ENCODE measurements at regions not wholly inside any gene's neighbourhood (a gene's known extent, or its start where the extent isn't known, plus 50 kb on each side); places are given as distances from the start of the nearest gene placed in this dataset.

DNA sequence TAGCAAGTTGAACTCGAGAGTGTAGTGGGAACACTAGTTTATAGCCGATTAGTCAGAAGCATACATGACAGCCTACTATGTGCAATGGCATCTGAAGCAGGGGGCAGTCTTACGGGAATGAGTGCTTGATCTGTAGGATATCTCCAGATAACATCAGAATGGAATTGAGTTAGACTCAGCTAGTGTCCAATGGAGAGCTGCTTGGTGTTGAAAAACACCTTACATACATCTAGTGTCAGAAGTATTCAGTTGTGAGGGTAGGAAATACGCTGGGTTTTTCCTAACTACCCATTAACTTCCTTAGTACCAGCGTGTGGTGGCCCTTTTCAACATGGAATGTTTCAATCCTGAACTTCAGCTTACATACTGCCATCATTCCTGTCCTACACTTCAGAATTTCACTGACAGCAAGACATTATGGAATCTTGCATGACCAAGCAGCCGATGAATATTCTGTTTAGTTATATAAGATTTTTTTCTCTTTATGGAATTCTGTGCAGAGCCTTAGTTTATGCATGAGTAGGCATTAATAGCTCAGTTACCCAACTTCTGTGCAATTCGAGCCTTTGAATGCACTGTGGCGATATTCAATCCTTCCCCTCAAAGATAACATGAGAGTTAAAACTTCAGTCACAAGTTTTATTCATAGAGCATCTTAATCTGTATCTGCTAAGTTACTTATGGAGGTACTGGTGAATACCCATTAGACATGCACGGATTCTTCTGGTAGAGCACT, 218.6 kb upstream of the MOCS1 start:
- H3K4ac ChIP-seq (ENCODE audit: low read depth, low read length), result no peak overlapping the region
- ChIA-PET CTCF (no interaction called here), POLR2A (ENCODE audit: unreplicated experiment) (no interaction called here)
- no peak overlapping the region for H2BK120ac ChIP-seq (ENCODE audit: low read depth, low read length)
- no peak overlapping the region for H3K4me3 ChIP-seq (ENCODE audit: insufficient read depth, low read depth, low read length)
- dilution Hi-C loops (cut with HindIII; ENCODE audit: low sequenced_read_pairs, unreplicated experiment), result no loop called here
- no peaks in the 10 kb centered on the region for H3K79me1 ChIP-seq (ENCODE audit: low read depth in 1 of 2, low read length in 2 of 2)
- H3K9me3 ChIP-seq (ENCODE audit: control insufficient read depth, insufficient read depth, low read length), result no peaks in the 10 kb centered on the region
- H3K14ac ChIP-seq (replicated peaks; ENCODE audit: low read depth, low read length), result no peak overlapping the region
- 60% methylated on average over 1 of the region's 9 CpGs; no CpG with 5 or more reads in 1 of the 2 experiments for WGBS, 2 experiments (ENCODE audit: extremely low coverage in 2 of 2, insufficient read length in 1 of 2)
- H3K18ac ChIP-seq (ENCODE audit: low read depth, low read length), result no peak overlapping the region
- H3K23ac ChIP-seq (ENCODE audit: low read depth, low read length), result no peak overlapping the region
- in situ Hi-C loops (cut with MboI; ENCODE audit: low sequenced_read_pairs), result no loop called here
- H2AFZ ChIP-seq (replicated peaks; ENCODE audit: low read length, poor library complexity), result no peak overlapping the region
- H2AK9ac ChIP-seq (replicated peaks; ENCODE audit: low read depth, low read length, poor library complexity), result no peak overlapping the region
- no peaks in the 10 kb centered on the region for H4K20me1 ChIP-seq (ENCODE audit: insufficient read depth, low read length)
- no peak for ATAC-seq (ENCODE audit: low read depth)
- no peak overlapping the region for H3K4me2 ChIP-seq (ENCODE audit: low read depth, low read length)
- no peak overlapping the region for H3K9ac ChIP-seq (ENCODE audit: low read depth, low read length)
- TF ChIP-seq POLR2A (IDR thresholded peaks at IDR 0.05; ENCODE audit: low read depth, low read length) (no peak), MAZ (IDR thresholded peaks at IDR 0.05; ENCODE audit: borderline replicate concordance, low read depth, low read length) (no peak), CHD1 (IDR thresholded peaks at IDR 0.05; ENCODE audit: low read depth, low read length) (no peak), RFX5 (IDR thresholded peaks at IDR 0.05; ENCODE audit: low read depth, low read length) (no peak), SMC3 (IDR thresholded peaks at IDR 0.05; ENCODE audit: low read depth, low read length) (no peak), CEBPB (IDR thresholded peaks at IDR 0.05; ENCODE audit: low read depth, low read length) (no peak)
- TF ChIP-seq, protein P1, sequence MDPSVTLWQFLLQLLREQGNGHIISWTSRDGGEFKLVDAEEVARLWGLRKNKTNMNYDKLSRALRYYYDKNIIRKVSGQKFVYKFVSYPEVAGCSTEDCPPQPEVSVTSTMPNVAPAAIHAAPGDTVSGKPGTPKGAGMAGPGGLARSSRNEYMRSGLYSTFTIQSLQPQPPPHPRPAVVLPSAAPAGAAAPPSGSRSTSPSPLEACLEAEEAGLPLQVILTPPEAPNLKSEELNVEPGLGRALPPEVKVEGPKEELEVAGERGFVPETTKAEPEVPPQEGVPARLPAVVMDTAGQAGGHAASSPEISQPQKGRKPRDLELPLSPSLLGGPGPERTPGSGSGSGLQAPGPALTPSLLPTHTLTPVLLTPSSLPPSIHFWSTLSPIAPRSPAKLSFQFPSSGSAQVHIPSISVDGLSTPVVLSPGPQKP (IDR thresholded peaks at IDR 0.05; ENCODE audit: borderline replicate concordance, low read depth, low read length), result no peak
- TF ChIP-seq, protein P2, sequence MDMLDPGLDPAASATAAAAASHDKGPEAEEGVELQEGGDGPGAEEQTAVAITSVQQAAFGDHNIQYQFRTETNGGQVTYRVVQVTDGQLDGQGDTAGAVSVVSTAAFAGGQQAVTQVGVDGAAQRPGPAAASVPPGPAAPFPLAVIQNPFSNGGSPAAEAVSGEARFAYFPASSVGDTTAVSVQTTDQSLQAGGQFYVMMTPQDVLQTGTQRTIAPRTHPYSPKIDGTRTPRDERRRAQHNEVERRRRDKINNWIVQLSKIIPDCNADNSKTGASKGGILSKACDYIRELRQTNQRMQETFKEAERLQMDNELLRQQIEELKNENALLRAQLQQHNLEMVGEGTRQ (IDR thresholded peaks at IDR 0.05; ENCODE audit: low read depth, low read length), result no peak
- DNase-seq, result no peak
- no peak overlapping the region for H2BK5ac ChIP-seq (ENCODE audit: low read depth, low read length, poor library complexity, severe bottlenecking)
- no peak overlapping the region for H3K56ac ChIP-seq (ENCODE audit: extremely low read depth, insufficient read depth, low read length)
- no peak overlapping the region for H2AK5ac ChIP-seq (ENCODE audit: low read depth, low read length)
- no peaks in the 10 kb centered on the region for H3K4me1 ChIP-seq (ENCODE audit: control insufficient read depth, insufficient read depth, low read length)
- H3K27me3 ChIP-seq (ENCODE audit: control insufficient read depth, insufficient read depth, low read length), result no peaks in the 10 kb centered on the region
- H2BK15ac ChIP-seq (ENCODE audit: low read depth, low read length), result no peak overlapping the region
- H3K27ac ChIP-seq (ENCODE audit: insufficient read depth, low read length), result no peak overlapping the region
- H4K91ac ChIP-seq (ENCODE audit: insufficient read depth, low read depth, low read length), result no peak overlapping the region
- intact Hi-C loops (cut with micrococcal nuclease), result no loop called here
- H2BK20ac ChIP-seq (ENCODE audit: low read depth, low read length), result no peak overlapping the region
- BruUV-seq (replicated peaks), result no TSS peak
- H4K5ac ChIP-seq (ENCODE audit: low read depth, low read length), result no peak overlapping the region
- H3K9me1 ChIP-seq (ENCODE audit: insufficient read depth, low read length), result no peaks in the 10 kb centered on the region
- no peak overlapping the region for H4K8ac ChIP-seq (ENCODE audit: low read depth in 2 of 2, low read length in 2 of 2)
- H3K36me3 ChIP-seq (ENCODE audit: control insufficient read depth, insufficient read depth, low read length), result no peaks in the 10 kb centered on the region

Data from IMR-90 (cell line).